ENCODE measurements at regions not wholly inside any gene's neighbourhood (a gene's known extent, or its start where the extent isn't known, plus 50 kb on each side); places are given as distances from the start of the nearest gene placed in this dataset.

- DNase-seq (ENCODE audit: low read depth in 1 of 2, low spot score in 2 of 2), result no peak
- H3K27ac ChIP-seq, result no peak overlapping the region
- no peak overlapping the region for H3K4me3 ChIP-seq
- no peaks in the 10 kb centered on the region for H3K27me3 ChIP-seq (replicated peaks)
- H3K4me1 ChIP-seq (replicated peaks), result no peaks in the 10 kb centered on the region
- peaks cover 5% of the 10 kb centered on the region; the same call in 1 of the 2 replicates for H3K9me3 ChIP-seq (replicated peaks)
- no peaks in the 10 kb centered on the region for H3K36me3 ChIP-seq
Measured at GRCh38 chr1:239633432-239633831, 247.1 kb downstream of the CHRM3 start.

DNA sequence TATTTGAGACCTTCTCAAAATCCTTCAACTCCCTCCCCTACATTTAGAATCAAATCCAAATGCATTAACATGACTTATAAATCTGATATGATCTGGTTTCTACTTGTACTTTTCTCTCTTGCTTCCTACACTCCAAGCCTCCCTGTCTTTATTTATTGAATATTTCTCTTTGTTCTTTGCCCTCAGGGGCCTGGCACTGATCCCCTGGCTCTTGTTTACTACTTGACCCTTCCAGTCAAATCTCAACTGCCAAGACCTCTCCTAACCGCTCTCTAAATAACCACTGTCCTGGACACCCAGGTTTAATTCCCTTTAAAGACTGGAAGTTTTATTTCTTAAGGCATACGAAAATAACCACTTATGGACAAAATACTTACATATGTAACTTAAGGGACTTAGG lies 248.9 kb downstream of the CHRM3 start:
- Histone ChIP-seq H3K9me3 (replicated peaks) (peaks cover 5% of the 10 kb centered on the region; the same call in 1 of the 2 replicates), H3K4me3 (no peak overlapping the region), H3K27me3 (replicated peaks) (no peaks in the 10 kb centered on the region), H3K36me3 (no peaks in the 10 kb centered on the region), H3K4me1 (replicated peaks) (no peaks in the 10 kb centered on the region), H3K27ac (no peak overlapping the region)
- no peak for DNase-seq (ENCODE audit: low read depth in 1 of 2, low spot score in 2 of 2)

- Histone ChIP-seq H3K27ac (no peak overlapping the region), H3K4me3 (no peak overlapping the region), H3K36me3 (no peaks in the 10 kb centered on the region), H3K4me1 (replicated peaks) (no peaks in the 10 kb centered on the region), H3K9me3 (replicated peaks) (peaks cover 5% of the 10 kb centered on the region; the same call in 1 of the 2 replicates), H3K27me3 (replicated peaks) (no peaks in the 10 kb centered on the region)
- no peak for DNase-seq (ENCODE audit: low read depth in 1 of 2, low spot score in 2 of 2)
Measured at GRCh38 chr1:239636347-239636746, 250.0 kb downstream of the CHRM3 start.

DNA sequence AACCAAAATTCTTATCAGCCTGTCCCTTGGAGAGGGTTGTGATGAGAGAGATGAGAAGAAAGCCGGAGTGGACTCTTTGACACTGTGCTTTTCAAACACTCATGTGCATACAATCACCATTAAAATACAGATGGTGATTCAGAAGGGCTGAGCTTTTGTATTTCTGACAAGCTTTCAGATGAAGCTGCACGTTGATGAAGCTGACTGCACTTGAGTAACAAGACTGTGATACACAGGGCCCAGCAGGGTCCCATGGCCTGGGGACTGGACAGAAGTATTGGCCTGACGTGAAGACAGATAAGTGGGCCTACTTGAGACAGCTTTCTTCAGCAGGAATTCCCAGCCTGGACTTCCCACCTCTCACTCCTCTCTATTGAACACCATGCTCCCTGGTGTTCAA lies 258.2 kb downstream of the CHRM3 start:
- no peak overlapping the region for H3K4me3 ChIP-seq
- no peak overlapping the region for H3K27ac ChIP-seq
- H3K27me3 ChIP-seq (replicated peaks), result no peaks in the 10 kb centered on the region
- no peak for DNase-seq (ENCODE audit: low read depth in 1 of 2, low spot score in 2 of 2)
- no peaks in the 10 kb centered on the region for H3K36me3 ChIP-seq
- no peaks in the 10 kb centered on the region for H3K4me1 ChIP-seq (replicated peaks)
- H3K9me3 ChIP-seq (replicated peaks), result no peaks in the 10 kb centered on the region

DNA sequence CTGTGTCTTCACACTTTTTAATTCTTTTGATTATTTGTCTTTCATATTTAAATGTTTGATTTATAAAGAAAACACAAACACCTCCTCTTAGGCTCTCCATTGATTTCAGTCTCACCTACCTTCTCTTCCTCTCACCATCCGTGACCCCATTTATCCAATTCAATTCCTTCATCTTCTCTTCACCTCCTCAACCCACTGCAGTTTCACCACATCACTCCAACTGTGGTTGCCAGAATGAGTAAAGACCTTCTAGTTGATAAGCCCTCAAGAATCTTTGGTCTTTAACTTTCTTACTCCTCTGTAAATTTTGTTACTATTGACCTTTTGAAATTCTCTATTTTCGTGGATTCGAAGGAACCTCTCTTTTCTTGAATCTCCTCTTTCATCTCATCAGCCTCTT lies 260.7 kb downstream of the CHRM3 start:
- Histone ChIP-seq H3K9me3 (replicated peaks) (no peaks in the 10 kb centered on the region), H3K27ac (no peak overlapping the region), H3K4me1 (replicated peaks) (no peaks in the 10 kb centered on the region), H3K4me3 (no peak overlapping the region), H3K36me3 (no peaks in the 10 kb centered on the region), H3K27me3 (replicated peaks) (no peaks in the 10 kb centered on the region)
- no peak for DNase-seq (ENCODE audit: low read depth in 1 of 2, low spot score in 2 of 2)

DNA sequence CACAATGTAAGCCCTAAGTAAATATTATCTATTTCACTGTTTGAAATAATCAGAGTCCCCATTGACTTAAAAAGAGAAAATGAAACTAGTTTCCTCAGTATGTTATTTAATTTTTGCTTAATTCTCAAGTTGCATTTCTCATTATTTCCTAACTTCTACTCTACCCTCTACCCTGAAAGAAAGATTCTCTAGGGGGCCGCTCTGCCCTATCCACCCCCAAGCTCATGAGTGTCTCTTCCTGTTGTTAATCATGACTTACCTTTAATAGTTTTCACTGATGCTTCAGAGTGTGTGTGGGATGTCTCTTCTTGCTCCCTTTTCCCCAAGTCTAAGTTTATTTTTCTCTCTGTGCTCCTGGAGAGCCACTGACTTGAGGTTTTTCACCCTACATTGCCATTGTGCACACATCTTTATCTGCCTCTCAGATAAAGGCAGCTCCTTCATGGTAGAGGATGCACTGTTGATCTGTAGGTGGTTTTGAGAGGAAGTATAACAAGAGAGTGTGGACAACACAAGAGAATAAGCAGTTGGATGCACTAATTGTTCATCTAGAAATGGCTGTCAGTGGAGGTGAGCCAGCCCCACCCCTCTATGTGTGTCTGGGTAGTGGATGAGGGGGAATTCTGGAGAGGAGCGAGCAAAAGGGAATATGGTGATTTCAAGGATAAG lies 261.7 kb downstream of the CHRM3 start:
- H3K27me3 ChIP-seq (replicated peaks), result no peaks in the 10 kb centered on the region
- H3K27ac ChIP-seq, result no peak overlapping the region
- no peaks in the 10 kb centered on the region for H3K36me3 ChIP-seq
- no peak overlapping the region for H3K4me3 ChIP-seq
- H3K9me3 ChIP-seq (replicated peaks), result no peaks in the 10 kb centered on the region
- DNase-seq (ENCODE audit: low read depth in 1 of 2, low spot score in 2 of 2), result no peak
- H3K4me1 ChIP-seq (replicated peaks), result no peaks in the 10 kb centered on the region

GRCh38 chr1:239655023-239655422 lies 268.7 kb downstream of the CHRM3 start:
- no peak overlapping the region for H3K27ac ChIP-seq
- no peak for DNase-seq (ENCODE audit: low read depth in 1 of 2, low spot score in 2 of 2)
- H3K9me3 ChIP-seq (replicated peaks), result no peaks in the 10 kb centered on the region
- no peaks in the 10 kb centered on the region for H3K4me1 ChIP-seq (replicated peaks)
- H3K36me3 ChIP-seq, result no peaks in the 10 kb centered on the region
- H3K27me3 ChIP-seq (replicated peaks), result no peaks in the 10 kb centered on the region
- H3K4me3 ChIP-seq, result no peak overlapping the region

DNA sequence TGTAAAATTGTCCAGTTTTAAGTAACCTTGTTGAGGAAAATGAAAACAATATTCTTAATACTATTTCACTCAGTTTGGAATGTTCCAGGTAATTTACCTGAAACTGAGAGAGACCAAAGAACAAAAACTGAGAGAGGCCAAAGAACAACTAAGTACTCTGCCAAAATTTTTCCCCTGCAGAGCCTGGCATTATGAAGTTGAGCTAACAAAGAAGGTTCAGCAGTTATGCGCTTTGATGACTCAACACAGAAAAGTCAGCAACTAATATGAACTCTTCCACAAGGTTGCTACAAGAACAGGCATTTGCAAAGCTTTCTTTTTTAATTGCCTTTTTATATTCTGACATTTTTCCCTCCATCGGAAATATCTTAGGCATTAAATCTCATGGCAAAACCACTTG lies 270.9 kb downstream of the CHRM3 start:
- no peak overlapping the region for H3K27ac ChIP-seq
- H3K36me3 ChIP-seq, result no peaks in the 10 kb centered on the region
- DNase-seq (ENCODE audit: low read depth in 1 of 2, low spot score in 2 of 2), result no peak
- H3K4me1 ChIP-seq (replicated peaks), result no peaks in the 10 kb centered on the region
- H3K27me3 ChIP-seq (replicated peaks), result no peaks in the 10 kb centered on the region
- no peaks in the 10 kb centered on the region for H3K9me3 ChIP-seq (replicated peaks)
- no peak overlapping the region for H3K4me3 ChIP-seq

DNA sequence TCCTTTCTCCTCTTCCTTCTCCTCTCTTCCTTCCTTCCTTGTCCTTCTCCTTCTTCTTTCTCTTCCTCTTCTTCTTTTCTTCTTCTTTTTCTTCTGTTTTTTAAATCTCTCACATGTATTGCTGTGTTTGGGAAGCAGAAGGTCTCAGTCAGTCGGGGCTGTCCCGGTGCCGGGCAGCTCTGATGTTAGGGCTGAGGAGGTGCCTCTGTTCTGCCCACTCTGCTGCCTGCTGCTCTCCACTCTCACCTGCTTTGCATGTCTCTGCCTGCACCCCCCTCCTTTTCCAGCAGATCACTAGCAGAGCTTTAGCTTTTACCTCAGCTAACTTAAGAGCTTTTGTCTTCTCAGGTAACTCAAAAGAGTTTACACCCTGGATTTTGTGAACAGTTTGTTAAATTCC lies 276.6 kb downstream of the CHRM3 start:
- DNase-seq (ENCODE audit: low read depth in 1 of 2, low spot score in 2 of 2), result no peak
- no peaks in the 10 kb centered on the region for H3K9me3 ChIP-seq (replicated peaks)
- H3K27me3 ChIP-seq (replicated peaks), result no peaks in the 10 kb centered on the region
- no peaks in the 10 kb centered on the region for H3K4me1 ChIP-seq (replicated peaks)
- H3K27ac ChIP-seq, result no peak overlapping the region
- H3K4me3 ChIP-seq, result no peak overlapping the region
- no peaks in the 10 kb centered on the region for H3K36me3 ChIP-seq

GRCh38 chr1:239672256-239672655 lies 285.9 kb downstream of the CHRM3 start:
- no peaks in the 10 kb centered on the region for H3K36me3 ChIP-seq
- no peak for DNase-seq (ENCODE audit: low read depth in 1 of 2, low spot score in 2 of 2)
- no peaks in the 10 kb centered on the region for H3K4me1 ChIP-seq (replicated peaks)
- H3K27ac ChIP-seq, result no peak overlapping the region
- H3K27me3 ChIP-seq (replicated peaks), result no peaks in the 10 kb centered on the region
- no peak overlapping the region for H3K4me3 ChIP-seq
- H3K9me3 ChIP-seq (replicated peaks), result no peaks in the 10 kb centered on the region

DNA sequence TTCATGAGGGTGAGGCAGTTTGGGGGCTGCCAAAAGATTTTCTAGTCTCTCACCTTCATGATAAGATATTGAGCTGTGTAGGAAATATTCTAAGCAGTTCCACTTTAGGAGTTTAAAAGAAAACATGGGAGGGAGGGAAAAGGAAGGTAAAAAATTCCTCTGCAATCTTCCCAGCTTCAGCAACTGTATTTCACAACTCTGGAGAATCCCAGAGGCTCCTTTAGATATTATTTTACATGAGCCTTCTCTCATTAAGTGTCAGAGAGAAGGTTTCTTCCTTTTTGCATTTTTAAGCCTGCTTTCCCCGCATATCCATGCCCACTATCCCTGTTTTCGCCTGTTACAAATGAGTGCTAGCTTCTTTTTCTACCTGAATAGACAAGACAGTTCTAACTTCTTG lies 289.4 kb downstream of the CHRM3 start:
- Histone ChIP-seq H3K36me3 (no peaks in the 10 kb centered on the region), H3K27ac (no peak overlapping the region), H3K4me1 (replicated peaks) (no peaks in the 10 kb centered on the region), H3K27me3 (replicated peaks) (no peaks in the 10 kb centered on the region), H3K4me3 (no peak overlapping the region), H3K9me3 (replicated peaks) (no peaks in the 10 kb centered on the region)
- DNase-seq (ENCODE audit: low read depth in 1 of 2, low spot score in 2 of 2), result no peak

- Histone ChIP-seq H3K4me1 (replicated peaks) (no peaks in the 10 kb centered on the region), H3K9me3 (replicated peaks) (no peaks in the 10 kb centered on the region), H3K4me3 (no peak overlapping the region), H3K27me3 (replicated peaks) (no peaks in the 10 kb centered on the region), H3K36me3 (no peaks in the 10 kb centered on the region), H3K27ac (no peak overlapping the region)
- DNase-seq (ENCODE audit: low read depth in 1 of 2, low spot score in 2 of 2), result no peak
Measured at GRCh38 chr1:239676522-239677273, 290.3 kb downstream of the CHRM3 start.

GRCh38 chr1:239677362-239677761 lies 291.0 kb downstream of the CHRM3 start:
- H3K9me3 ChIP-seq (replicated peaks), result no peaks in the 10 kb centered on the region
- no peaks in the 10 kb centered on the region for H3K4me1 ChIP-seq (replicated peaks)
- no peak overlapping the region for H3K27ac ChIP-seq
- H3K27me3 ChIP-seq (replicated peaks), result no peaks in the 10 kb centered on the region
- no peak for DNase-seq (ENCODE audit: low read depth in 1 of 2, low spot score in 2 of 2)
- H3K36me3 ChIP-seq, result no peaks in the 10 kb centered on the region
- H3K4me3 ChIP-seq, result no peak overlapping the region

- H3K36me3 ChIP-seq, result no peaks in the 10 kb centered on the region
- no peaks in the 10 kb centered on the region for H3K9me3 ChIP-seq (replicated peaks)
- no peak for DNase-seq (ENCODE audit: low read depth in 1 of 2, low spot score in 2 of 2)
- H3K27me3 ChIP-seq (replicated peaks), result no peaks in the 10 kb centered on the region
- no peak overlapping the region for H3K4me3 ChIP-seq
- no peak overlapping the region for H3K27ac ChIP-seq
- no peaks in the 10 kb centered on the region for H3K4me1 ChIP-seq (replicated peaks)
Measured at GRCh38 chr1:239678181-239678580, 291.8 kb downstream of the CHRM3 start.

Data from SJSA1 (cell line).